ENCODE measurements at regions not wholly inside any gene's neighbourhood (a gene's known extent, or its start where the extent isn't known, plus 50 kb on each side); places are given as distances from the start of the nearest gene placed in this dataset.
"Not testable (repeated sequence)": the region's sequence is repeated elsewhere in the genome, so short reads cannot be mapped to it uniquely, and the experiment has no call there.

GRCh38 chr4:153906231-153906630, 117.3 kb upstream of the SFRP2 start:
- in situ Hi-C loops (cut with HindIII; ENCODE audit: low sequenced_read_pairs): no loop called here
- DNase-seq (ENCODE audit: low spot score): no peak

- in situ Hi-C loops (cut with HindIII; ENCODE audit: low sequenced_read_pairs): no loop called here
- no peak for DNase-seq (ENCODE audit: low spot score)
These were observed 116.3 kb upstream of the SFRP2 start for GRCh38 chr4:153905231-153905630.

GRCh38 chr4:153904011-153904410, 115.1 kb upstream of the SFRP2 start:
- in situ Hi-C loops (cut with HindIII; ENCODE audit: low sequenced_read_pairs): no loop called here
- DNase-seq (ENCODE audit: low spot score): no peak

GRCh38 chr4:153901220-153901619, 112.3 kb upstream of the SFRP2 start:
- no peak for DNase-seq (ENCODE audit: low spot score)
- in situ Hi-C loops (cut with HindIII; ENCODE audit: low sequenced_read_pairs): no loop called here

GRCh38 chr4:153900426-153900825, 111.5 kb upstream of the SFRP2 start:
- DNase-seq (ENCODE audit: low spot score): no peak
- in situ Hi-C loops (cut with HindIII; ENCODE audit: low sequenced_read_pairs): no loop called here

GRCh38 chr4:153890761-153891160, 101.9 kb upstream of the SFRP2 start:
- no peak for DNase-seq (ENCODE audit: low spot score)
- in situ Hi-C loops (cut with HindIII; ENCODE audit: low sequenced_read_pairs): no loop called here

GRCh38 chr4:153887217-153887616, 98.3 kb upstream of the SFRP2 start:
- DNase-seq (ENCODE audit: low spot score): no peak
- in situ Hi-C loops (cut with HindIII; ENCODE audit: low sequenced_read_pairs): no loop called here

GRCh38 chr4:153884325-153884724, 95.4 kb upstream of the SFRP2 start:
- DNase-seq (ENCODE audit: low spot score): no peak
- in situ Hi-C loops (cut with HindIII; ENCODE audit: low sequenced_read_pairs): no loop called here

GRCh38 chr4:153880983-153881382, 92.1 kb upstream of the SFRP2 start:
- in situ Hi-C loops (cut with HindIII; ENCODE audit: low sequenced_read_pairs): no loop called here
- DNase-seq (ENCODE audit: low spot score): no peak

GRCh38 chr4:153877898-153878297, 89.0 kb upstream of the SFRP2 start:
- no peak for DNase-seq (ENCODE audit: low spot score)
- in situ Hi-C loops (cut with HindIII; ENCODE audit: low sequenced_read_pairs): no loop called here

- in situ Hi-C loops (cut with HindIII; ENCODE audit: low sequenced_read_pairs): no loop called here
- no peak for DNase-seq (ENCODE audit: low spot score)
These were observed 84.9 kb upstream of the SFRP2 start for GRCh38 chr4:153873741-153874140.

- DNase-seq (ENCODE audit: low spot score); in situ Hi-C loops (cut with HindIII; ENCODE audit: low sequenced_read_pairs): not testable (repeated sequence)
These were observed 77.9 kb upstream of the SFRP2 start for GRCh38 chr4:153866766-153867165.

- in situ Hi-C loops (cut with HindIII; ENCODE audit: low sequenced_read_pairs): no loop called here
- no peak for DNase-seq (ENCODE audit: low spot score)
These were observed 63.6 kb upstream of the SFRP2 start for GRCh38 chr4:153852501-153852900.

GRCh38 chr4:153850533-153851280, 61.8 kb upstream of the SFRP2 start:
- in situ Hi-C loops (cut with HindIII; ENCODE audit: low sequenced_read_pairs): no loop called here
- no peak for DNase-seq (ENCODE audit: low spot score)

GRCh38 chr4:153844144-153844543, 55.3 kb upstream of the SFRP2 start:
- in situ Hi-C loops (cut with HindIII; ENCODE audit: low sequenced_read_pairs): no loop called here
- DNase-seq (ENCODE audit: low spot score): no peak
